ENCODE measurements at regions not wholly inside any gene's neighbourhood (a gene's known extent, or its start where the extent isn't known, plus 50 kb on each side); places are given as distances from the start of the nearest gene placed in this dataset.
A peak's percentile ranks its signal among the peaks of the same experiment; 100 is the strongest.

GRCh38 chr17:34155947-34156346 lies 99.1 kb upstream of the CCL2 start:
- H3K4me1 Mint-ChIP-seq: peaks cover 8% of the 10 kb centered on the region
- H3K4me3 Mint-ChIP-seq: peak overlapping the region in 1 of 2 donors; percentile 74
- H3K27me3 Mint-ChIP-seq (ENCODE audit: low read depth in 3 of 3): peaks cover 56 to 63% (median 57%) of the 10 kb centered on the region in 3 donors

DNA sequence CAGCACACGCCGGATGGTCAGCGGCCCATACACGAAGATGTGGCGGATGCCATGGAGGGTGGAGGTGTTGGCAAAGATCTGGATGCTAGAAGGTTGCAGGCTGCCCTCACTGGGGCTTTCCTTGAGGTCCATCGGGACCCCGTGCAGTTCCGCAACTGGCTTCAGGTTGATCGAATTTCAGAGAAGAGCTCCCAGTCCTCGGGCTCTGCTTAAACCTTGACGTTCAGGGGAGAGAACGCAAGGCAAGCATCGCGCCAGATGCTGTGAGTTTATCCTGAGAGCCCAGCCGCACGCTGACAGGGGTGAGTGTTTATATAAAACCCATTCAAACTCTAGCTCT lies 98.7 kb upstream of the CCL2 start:
- TF ChIP-seq, protein P1, sequence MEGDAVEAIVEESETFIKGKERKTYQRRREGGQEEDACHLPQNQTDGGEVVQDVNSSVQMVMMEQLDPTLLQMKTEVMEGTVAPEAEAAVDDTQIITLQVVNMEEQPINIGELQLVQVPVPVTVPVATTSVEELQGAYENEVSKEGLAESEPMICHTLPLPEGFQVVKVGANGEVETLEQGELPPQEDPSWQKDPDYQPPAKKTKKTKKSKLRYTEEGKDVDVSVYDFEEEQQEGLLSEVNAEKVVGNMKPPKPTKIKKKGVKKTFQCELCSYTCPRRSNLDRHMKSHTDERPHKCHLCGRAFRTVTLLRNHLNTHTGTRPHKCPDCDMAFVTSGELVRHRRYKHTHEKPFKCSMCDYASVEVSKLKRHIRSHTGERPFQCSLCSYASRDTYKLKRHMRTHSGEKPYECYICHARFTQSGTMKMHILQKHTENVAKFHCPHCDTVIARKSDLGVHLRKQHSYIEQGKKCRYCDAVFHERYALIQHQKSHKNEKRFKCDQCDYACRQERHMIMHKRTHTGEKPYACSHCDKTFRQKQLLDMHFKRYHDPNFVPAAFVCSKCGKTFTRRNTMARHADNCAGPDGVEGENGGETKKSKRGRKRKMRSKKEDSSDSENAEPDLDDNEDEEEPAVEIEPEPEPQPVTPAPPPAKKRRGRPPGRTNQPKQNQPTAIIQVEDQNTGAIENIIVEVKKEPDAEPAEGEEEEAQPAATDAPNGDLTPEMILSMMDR (IDR thresholded peaks at IDR 0.05): no peak

More at GRCh38 chr17:34155947-34156346, 99.1 kb upstream of the CCL2 start:
- 94% methylated on average over 7 of the region's 7 CpGs for WGBS (ENCODE audit: insufficient coverage)
- Mint-ChIP-seq H3K27ac (no peak overlapping the region), H3K9me3 (peaks cover 2 to 21% (median 13%) of the 10 kb centered on the region in 7 donors), H3K36me3 (peaks cover 0 to 2% of the 10 kb centered on the region in 2 donors)
- H3K9ac ChIP-seq (ENCODE audit: insufficient read depth, low read length, poor library complexity, severe bottlenecking): no peak overlapping the region
- H4K20me1 ChIP-seq (ENCODE audit: insufficient read depth, low read length): no peaks in the 10 kb centered on the region
- peaks cover 3 to 25% of the 10 kb centered on the region in 2 donors for H3K9me3 ChIP-seq (replicated peaks in 1 of 2; ENCODE audit: control insufficient read depth in 1 of 2, insufficient read depth in 1 of 2, low read length in 2 of 2)
- no peaks in the 10 kb centered on the region for H3K79me2 ChIP-seq (ENCODE audit: insufficient read depth, low read length)
- TF ChIP-seq, protein P1 (IDR thresholded peaks at IDR 0.05): no peak
- H3K36me3 ChIP-seq (replicated peaks in 1 of 2; ENCODE audit: control insufficient read depth in 1 of 2, insufficient read depth in 2 of 2, low read length in 2 of 2): no peaks in the 10 kb centered on the region
- H3K4me1 ChIP-seq (ENCODE audit: control insufficient read depth in 1 of 2, insufficient read depth in 2 of 2, low read length in 2 of 2): no peaks in the 10 kb centered on the region
- no peak overlapping the region for H3K4me3 ChIP-seq (replicated peaks in 1 of 3; ENCODE audit: low read depth in 2 of 3, low read length in 3 of 3)
- DNase-seq: no peak
- no peak overlapping the region for H3K4me2 ChIP-seq (replicated peaks; ENCODE audit: extremely low read depth, low read length, poor library complexity, severe bottlenecking)
- H2AFZ ChIP-seq (ENCODE audit: insufficient read depth, low read depth, low read length, poor library complexity, severe bottlenecking): no peak overlapping the region
- H3K27me3 ChIP-seq (ENCODE audit: control insufficient read depth in 2 of 2, insufficient read depth in 2 of 2, low read length in 2 of 2): peaks cover 50 to 55% of the 10 kb centered on the region in 2 donors
- intact Hi-C loops (cut with micrococcal nuclease): no loop called here
- H3K27ac ChIP-seq (ENCODE audit: low read depth in 1 of 2, low read length in 2 of 2): no peak overlapping the region

More for the DNA sequence above, 98.7 kb upstream of the CCL2 start:
- WGBS (ENCODE audit: insufficient coverage): 61% methylated on average over 11 of the region's 16 CpGs
- Mint-ChIP-seq H3K4me1 (peaks cover 8% of the 10 kb centered on the region), H3K9me3 (peaks cover 2 to 21% (median 13%) of the 10 kb centered on the region in 7 donors), H3K27ac (no peak overlapping the region), H3K4me3 (peak overlapping the region in 1 of 2 donors; percentile 74), H3K27me3 (ENCODE audit: low read depth in 3 of 3) (peaks cover 56 to 63% (median 57%) of the 10 kb centered on the region in 3 donors), H3K36me3 (peaks cover 0 to 2% of the 10 kb centered on the region in 2 donors)
- H3K9me3 ChIP-seq (replicated peaks in 1 of 2; ENCODE audit: control insufficient read depth in 1 of 2, insufficient read depth in 1 of 2, low read length in 2 of 2): peaks cover 3 to 25% of the 10 kb centered on the region in 2 donors
- H4K20me1 ChIP-seq (ENCODE audit: insufficient read depth, low read length): no peaks in the 10 kb centered on the region
- no peak overlapping the region for H2AFZ ChIP-seq (ENCODE audit: insufficient read depth, low read depth, low read length, poor library complexity, severe bottlenecking)
- no peak overlapping the region for H3K4me3 ChIP-seq (replicated peaks in 1 of 3; ENCODE audit: low read depth in 2 of 3, low read length in 3 of 3)
- no peak overlapping the region for H3K9ac ChIP-seq (ENCODE audit: insufficient read depth, low read length, poor library complexity, severe bottlenecking)
- H3K4me1 ChIP-seq (ENCODE audit: control insufficient read depth in 1 of 2, insufficient read depth in 2 of 2, low read length in 2 of 2): no peaks in the 10 kb centered on the region
- peaks cover 50 to 55% of the 10 kb centered on the region in 2 donors for H3K27me3 ChIP-seq (ENCODE audit: control insufficient read depth in 2 of 2, insufficient read depth in 2 of 2, low read length in 2 of 2)
- H3K79me2 ChIP-seq (ENCODE audit: insufficient read depth, low read length): no peaks in the 10 kb centered on the region
- no peak for DNase-seq
- no peak overlapping the region for H3K27ac ChIP-seq (ENCODE audit: low read depth in 1 of 2, low read length in 2 of 2)
- no peak overlapping the region for H3K4me2 ChIP-seq (replicated peaks; ENCODE audit: extremely low read depth, low read length, poor library complexity, severe bottlenecking)
- intact Hi-C loops (cut with micrococcal nuclease): no loop called here
- H3K36me3 ChIP-seq (replicated peaks in 1 of 2; ENCODE audit: control insufficient read depth in 1 of 2, insufficient read depth in 2 of 2, low read length in 2 of 2): no peaks in the 10 kb centered on the region

Measured in CD14-positive monocyte (primary cell).